Lower lobe of right lung (tissue), 2 donors: ENCODE measurements at regions not wholly inside any gene's neighbourhood (a gene's known extent, or its start where the extent isn't known, plus 50 kb on each side); places are given as distances from the start of the nearest gene placed in this dataset.

Experiments used
- ATAC-seq, 2 donors: fragments of 200-7000 bp; cut with Tn5 transposase; one replicate each; pipeline ENCODE4 v1.9.1; 2020 to 2022; ENCODE audit warnings: mild to moderate bottlenecking in 2 of 2, moderate library complexity in 2 of 2
- DNase-seq: peaks from one replicate; pipeline ENCODE4 v3.0.0-alpha.2; 2020
- H3K27ac ChIP-seq: fragments of 200-600 bp; one replicate; pipeline ENCODE4 v1.8.0; 2022
- H3K27me3 ChIP-seq: fragments of 200-600 bp; one replicate; pipeline ENCODE4 v1.8.0; 2022; ENCODE audit warnings: low read depth
- H3K36me3 ChIP-seq: fragments of 200-600 bp; one replicate; pipeline ENCODE4 v1.8.0; 2022; ENCODE audit warnings: mild to moderate bottlenecking
- H3K4me1 ChIP-seq: fragments of 200-600 bp; one replicate; pipeline ENCODE4 v1.8.0; 2022
- H3K4me3 ChIP-seq: fragments of 200-600 bp; one replicate; pipeline ENCODE4 v1.8.0; 2022; ENCODE audit warnings: mild to moderate bottlenecking
- H3K9me3 ChIP-seq: fragments of 200-600 bp; one replicate; pipeline ENCODE4 v1.8.0; 2022
- CTCF ChIP-seq: fragments of 200-600 bp; IDR thresholded peaks from one replicate; pipeline ENCODE4 v1.8.0; 2022; ENCODE audit warnings: antibody characterized with exemption, mild to moderate bottlenecking
- intact Hi-C: fragments of 100-400 bp; cut with DNase I; formaldehyde crosslinking; loops from one replicate; pipeline ENCODE4 v1.11.0; 2022
- donor health status: DM: no; HTN: yes; CAD: no; lungs with severe emphysema.

- Histone ChIP-seq H3K4me3 (no peak overlapping the region), H3K36me3 (no peaks in the 10 kb centered on the region), H3K4me1 (no peaks in the 10 kb centered on the region), H3K9me3 (no peaks in the 10 kb centered on the region), H3K27me3 (no peaks in the 10 kb centered on the region), H3K27ac (no peak overlapping the region)
- no peak for TF ChIP-seq CTCF
- no peak for ATAC-seq
- intact Hi-C loops = no loop called here
- DNase-seq = no peak
Measured at GRCh38 chr2:118728984-118729383, 118.5 kb downstream of the EN1 start.

- DNase-seq (no peak), ATAC-seq (no peak)
- Histone ChIP-seq H3K4me1 (no peaks in the 10 kb centered on the region), H3K4me3 (no peak overlapping the region), H3K27ac (no peak overlapping the region), H3K27me3 (no peaks in the 10 kb centered on the region), H3K36me3 (no peaks in the 10 kb centered on the region), H3K9me3 (no peaks in the 10 kb centered on the region)
- no peak for TF ChIP-seq CTCF
- intact Hi-C loops = no loop called here
Measured at GRCh38 chr2:118726821-118727220, 120.6 kb downstream of the EN1 start.

GRCh38 chr2:118723394-118723793 is 124.1 kb downstream of the EN1 start:
- no peak for TF ChIP-seq CTCF
- Histone ChIP-seq H3K27ac (no peak overlapping the region), H3K27me3 (no peaks in the 10 kb centered on the region), H3K4me3 (no peak overlapping the region), H3K4me1 (no peaks in the 10 kb centered on the region), H3K9me3 (no peaks in the 10 kb centered on the region), H3K36me3 (no peaks in the 10 kb centered on the region)
- intact Hi-C loops = no loop called here
- DNase-seq = no peak
- ATAC-seq = no peak

- ATAC-seq (no peak), DNase-seq (no peak)
- Histone ChIP-seq H3K9me3 (no peaks in the 10 kb centered on the region), H3K27me3 (no peaks in the 10 kb centered on the region), H3K36me3 (no peaks in the 10 kb centered on the region), H3K4me1 (no peaks in the 10 kb centered on the region), H3K27ac (no peak overlapping the region), H3K4me3 (no peak overlapping the region)
- intact Hi-C loops = no loop called here
- TF ChIP-seq CTCF = no peak
Measured at GRCh38 chr2:118722976-118723375, 124.5 kb downstream of the EN1 start.

GRCh38 chr2:118721817-118722551 is 125.5 kb downstream of the EN1 start:
- Histone ChIP-seq H3K27me3 (no peaks in the 10 kb centered on the region), H3K4me3 (no peak overlapping the region), H3K27ac (no peak overlapping the region), H3K4me1 (no peaks in the 10 kb centered on the region), H3K36me3 (no peaks in the 10 kb centered on the region), H3K9me3 (no peaks in the 10 kb centered on the region)
- no peak for TF ChIP-seq CTCF
- intact Hi-C loops = no loop called here
- ATAC-seq = no peak
- no peak for DNase-seq
